ENCODE measurements at regions not wholly inside any gene's neighbourhood (a gene's known extent, or its start where the extent isn't known, plus 50 kb on each side); places are given as distances from the start of the nearest gene placed in this dataset.

GRCh38 chr1:83641796-83642443, 357.0 kb downstream of the TTLL7 start:
- TF ChIP-seq CTCF (IDR thresholded peaks at IDR 0.05; ENCODE audit: borderline replicate concordance, extremely low read depth, insufficient read depth): no peak
- no peak overlapping the region for H3K27ac ChIP-seq (ENCODE audit: low read depth in 2 of 2, low read length in 2 of 2)
- FAIRE-seq: no peak

GRCh38 chr1:83641206-83641658, 357.7 kb downstream of the TTLL7 start:
- no peak overlapping the region for H3K27ac ChIP-seq (ENCODE audit: low read depth in 2 of 2, low read length in 2 of 2)
- peak overlapping the region in 1 of 3 donors; percentile 18 for H3K4me3 ChIP-seq (ENCODE audit: low read length in 3 of 3)
- H3K4me1 ChIP-seq (ENCODE audit: control insufficient read depth in 2 of 3, insufficient read depth in 2 of 3, low read depth in 1 of 3, low read length in 3 of 3): no peaks in the 10 kb centered on the region
- no peaks in the 10 kb centered on the region for H3K36me3 ChIP-seq (ENCODE audit: control insufficient read depth in 2 of 3, insufficient read depth in 3 of 3, low read length in 3 of 3)
- TF ChIP-seq CTCF (IDR thresholded peaks at IDR 0.05; ENCODE audit: borderline replicate concordance, extremely low read depth, insufficient read depth): no peak
- no peak overlapping the region for H3K9ac ChIP-seq (ENCODE audit: low read length in 3 of 3)
- intact Hi-C loops (cut with DNase I): no loop called here
- FAIRE-seq (no peak), DNase-seq (peak in 2 of 5 donors; percentile 52 to 65)
- no peaks in the 10 kb centered on the region for H3K27me3 ChIP-seq (ENCODE audit: control insufficient read depth, insufficient read depth, low read length)
- no peaks in the 10 kb centered on the region for H3K9me3 ChIP-seq (ENCODE audit: control insufficient read depth in 2 of 3, insufficient read depth in 1 of 3, low read length in 3 of 3)

More at GRCh38 chr1:83641796-83642443, 357.0 kb downstream of the TTLL7 start:
- H3K9ac ChIP-seq (ENCODE audit: low read length in 3 of 3): no peak overlapping the region
- H3K27me3 ChIP-seq (ENCODE audit: control insufficient read depth, insufficient read depth, low read length): no peaks in the 10 kb centered on the region
- no peaks in the 10 kb centered on the region for H3K36me3 ChIP-seq (ENCODE audit: control insufficient read depth in 2 of 3, insufficient read depth in 3 of 3, low read length in 3 of 3)
- H3K4me1 ChIP-seq (ENCODE audit: control insufficient read depth in 2 of 3, insufficient read depth in 2 of 3, low read depth in 1 of 3, low read length in 3 of 3): no peaks in the 10 kb centered on the region
- peak in 3 of 5 donors; percentile 29 to 55 (median 33) for DNase-seq
- H3K4me3 ChIP-seq (ENCODE audit: low read length in 3 of 3): no peak overlapping the region
- intact Hi-C loops (cut with DNase I): no loop called here
- no peaks in the 10 kb centered on the region for H3K9me3 ChIP-seq (ENCODE audit: control insufficient read depth in 2 of 3, insufficient read depth in 1 of 3, low read length in 3 of 3)

- FAIRE-seq: no peak
- H3K4me1 ChIP-seq (ENCODE audit: control insufficient read depth in 2 of 3, insufficient read depth in 2 of 3, low read depth in 1 of 3, low read length in 3 of 3): no peaks in the 10 kb centered on the region
- TF ChIP-seq CTCF (IDR thresholded peaks at IDR 0.05; ENCODE audit: borderline replicate concordance, extremely low read depth, insufficient read depth): no peak
Observed at GRCh38 chr1:83639785-83640184, 359.1 kb downstream of the TTLL7 start.

More at GRCh38 chr1:83639785-83640184, 359.1 kb downstream of the TTLL7 start:
- intact Hi-C loops (cut with DNase I): no loop called here
- Histone ChIP-seq H3K27ac (ENCODE audit: low read depth in 2 of 2, low read length in 2 of 2) (no peak overlapping the region), H3K27me3 (ENCODE audit: control insufficient read depth, insufficient read depth, low read length) (no peaks in the 10 kb centered on the region), H3K4me3 (ENCODE audit: low read length in 3 of 3) (no peak overlapping the region), H3K36me3 (ENCODE audit: control insufficient read depth in 2 of 3, insufficient read depth in 3 of 3, low read length in 3 of 3) (no peaks in the 10 kb centered on the region), H3K9me3 (ENCODE audit: control insufficient read depth in 2 of 3, insufficient read depth in 1 of 3, low read length in 3 of 3) (no peaks in the 10 kb centered on the region), H3K9ac (ENCODE audit: low read length in 3 of 3) (no peak overlapping the region)
- DNase-seq: no peak
